ENCODE measurements at regions not wholly inside any gene's neighbourhood (a gene's known extent, or its start where the extent isn't known, plus 50 kb on each side); places are given as distances from the start of the nearest gene placed in this dataset.

DNA sequence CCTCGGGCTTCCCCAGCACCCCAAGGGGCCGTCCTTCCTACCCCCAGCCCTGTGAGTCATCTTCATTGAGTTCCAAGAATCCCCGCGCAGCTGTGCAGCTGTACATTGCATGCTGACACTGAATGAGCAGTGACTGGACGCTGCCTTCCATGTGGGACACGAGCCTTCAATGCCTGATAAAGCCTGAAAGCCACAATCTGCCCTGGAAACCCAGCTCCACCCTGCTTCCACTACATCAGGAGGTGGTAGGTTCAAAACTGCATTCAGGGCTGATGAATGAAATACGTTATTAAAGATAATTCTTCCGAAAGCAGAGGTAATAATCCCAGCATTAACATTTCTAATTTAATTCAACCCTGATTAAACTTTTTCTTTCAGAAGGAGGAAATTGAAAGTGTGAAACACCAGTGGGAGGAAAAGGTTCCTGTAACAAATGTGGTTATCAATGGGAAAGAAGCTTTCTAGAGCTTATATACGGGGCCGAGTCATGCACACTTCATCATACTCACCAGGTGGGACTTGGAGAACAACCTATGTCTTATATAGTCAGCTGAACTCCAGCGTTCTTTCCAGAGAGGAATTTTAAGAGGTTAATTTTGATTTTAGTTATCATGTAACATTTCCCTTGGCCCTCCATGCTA, 360.1 kb downstream of the LPIN1 start:
- no peak for TF ChIP-seq CTCF (conservative IDR thresholded peaks at IDR 0.05)
- no peak overlapping the region for H3K27ac Mint-ChIP-seq
- no peaks in the 10 kb centered on the region for H3K27me3 ChIP-seq (ENCODE audit: control insufficient read depth, insufficient read depth, low read length, poor library complexity, severe bottlenecking)
- no peak overlapping the region for H3K4me3 ChIP-seq (ENCODE audit: low read length)
- no peak overlapping the region for H3K4me3 Mint-ChIP-seq
- H3K27me3 Mint-ChIP-seq (ENCODE audit: insufficient read depth), result no peaks in the 10 kb centered on the region
- no peaks in the 10 kb centered on the region for H3K36me3 ChIP-seq (ENCODE audit: control insufficient read depth, insufficient read depth, low read length)
- no peaks in the 10 kb centered on the region for H3K4me1 ChIP-seq (ENCODE audit: control insufficient read depth, insufficient read depth, low read length)
- H3K36me3 Mint-ChIP-seq (ENCODE audit: low read depth), result no peaks in the 10 kb centered on the region
- no peaks in the 10 kb centered on the region for H3K9me3 Mint-ChIP-seq
- no peak overlapping the region for H3K9ac ChIP-seq (ENCODE audit: extremely low read depth, low read length, poor library complexity, severe bottlenecking)
- peaks cover 5% of the 10 kb centered on the region for H3K4me1 Mint-ChIP-seq
- 93 to 94% methylated on average over 6 to 11 of the region's 11 CpGs for WGBS, 2 experiments (ENCODE audit: insufficient coverage in 1 of 2, insufficient read length in 1 of 2)
- H3K9me3 ChIP-seq (ENCODE audit: control insufficient read depth, low read length), result no peaks in the 10 kb centered on the region
- no peak for DNase-seq
- no peak overlapping the region for H3K27ac ChIP-seq (ENCODE audit: low read depth, low read length)

DNA sequence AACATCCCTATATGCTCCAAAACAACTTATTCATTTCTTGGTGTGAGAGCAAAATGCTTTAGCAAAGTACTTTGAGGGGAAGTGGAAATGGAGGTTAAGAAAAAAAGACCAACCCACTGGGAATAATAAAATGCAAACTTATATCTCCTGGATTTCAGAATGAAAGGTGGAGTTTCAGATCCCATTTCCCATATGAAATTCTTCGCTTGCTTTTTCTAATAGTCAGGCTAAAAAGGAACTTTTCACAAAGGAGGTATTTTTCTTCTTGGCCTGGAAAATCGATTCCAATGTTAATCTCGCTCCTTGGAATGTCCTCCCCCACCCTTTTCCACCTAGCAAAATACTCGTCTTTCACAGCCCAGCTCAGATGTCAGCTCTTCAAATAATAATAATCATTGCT, 360.9 kb downstream of the LPIN1 start:
- no peaks in the 10 kb centered on the region for H3K36me3 Mint-ChIP-seq (ENCODE audit: low read depth)
- H3K27me3 ChIP-seq (ENCODE audit: control insufficient read depth, insufficient read depth, low read length, poor library complexity, severe bottlenecking), result no peaks in the 10 kb centered on the region
- no peaks in the 10 kb centered on the region for H3K4me1 ChIP-seq (ENCODE audit: control insufficient read depth, insufficient read depth, low read length)
- H3K4me3 ChIP-seq (ENCODE audit: low read length), result no peak overlapping the region
- H3K4me3 Mint-ChIP-seq, result no peak overlapping the region
- H3K9ac ChIP-seq (ENCODE audit: extremely low read depth, low read length, poor library complexity, severe bottlenecking), result no peak overlapping the region
- no peaks in the 10 kb centered on the region for H3K36me3 ChIP-seq (ENCODE audit: control insufficient read depth, insufficient read depth, low read length)
- H3K4me1 Mint-ChIP-seq, result peaks cover 5% of the 10 kb centered on the region
- no peak overlapping the region for H3K27ac ChIP-seq (ENCODE audit: low read depth, low read length)
- no peak for TF ChIP-seq CTCF (conservative IDR thresholded peaks at IDR 0.05)
- no peaks in the 10 kb centered on the region for H3K9me3 Mint-ChIP-seq
- H3K9me3 ChIP-seq (ENCODE audit: control insufficient read depth, low read length), result no peaks in the 10 kb centered on the region
- H3K27me3 Mint-ChIP-seq (ENCODE audit: insufficient read depth), result no peaks in the 10 kb centered on the region
- H3K27ac Mint-ChIP-seq, result no peak overlapping the region
- 60 to 82% methylated on average over 3 to 4 of the region's 4 CpGs for WGBS, 2 experiments (ENCODE audit: insufficient coverage in 1 of 2, insufficient read length in 1 of 2)
- no peak for DNase-seq

GRCh38 chr2:12107939-12108338, 361.5 kb downstream of the LPIN1 start:
- Histone ChIP-seq H3K27ac (ENCODE audit: low read depth, low read length) (no peak overlapping the region), H3K4me3 (ENCODE audit: low read length) (no peak overlapping the region), H3K9ac (ENCODE audit: extremely low read depth, low read length, poor library complexity, severe bottlenecking) (no peak overlapping the region), H3K9me3 (ENCODE audit: control insufficient read depth, low read length) (no peaks in the 10 kb centered on the region), H3K4me1 (ENCODE audit: control insufficient read depth, insufficient read depth, low read length) (no peaks in the 10 kb centered on the region), H3K27me3 (ENCODE audit: control insufficient read depth, insufficient read depth, low read length, poor library complexity, severe bottlenecking) (no peaks in the 10 kb centered on the region), H3K36me3 (ENCODE audit: control insufficient read depth, insufficient read depth, low read length) (no peaks in the 10 kb centered on the region)
- no peaks in the 10 kb centered on the region for H3K36me3 Mint-ChIP-seq (ENCODE audit: low read depth)
- no peak for DNase-seq
- 79 to 94% methylated on average over 2 to 5 of the region's 5 CpGs for WGBS, 2 experiments (ENCODE audit: insufficient coverage in 1 of 2, insufficient read length in 1 of 2)
- H3K27me3 Mint-ChIP-seq (ENCODE audit: insufficient read depth), result no peaks in the 10 kb centered on the region
- no peaks in the 10 kb centered on the region for H3K9me3 Mint-ChIP-seq
- H3K4me1 Mint-ChIP-seq, result peaks cover 5% of the 10 kb centered on the region
- H3K27ac Mint-ChIP-seq, result no peak overlapping the region
- no peak overlapping the region for H3K4me3 Mint-ChIP-seq
- no peak for TF ChIP-seq CTCF (conservative IDR thresholded peaks at IDR 0.05)

Measured in endodermal cell (in vitro differentiated cells).